ENCODE measurements at regions not wholly inside any gene's neighbourhood (a gene's known extent, or its start where the extent isn't known, plus 50 kb on each side); places are given as distances from the start of the nearest gene placed in this dataset.

DNA sequence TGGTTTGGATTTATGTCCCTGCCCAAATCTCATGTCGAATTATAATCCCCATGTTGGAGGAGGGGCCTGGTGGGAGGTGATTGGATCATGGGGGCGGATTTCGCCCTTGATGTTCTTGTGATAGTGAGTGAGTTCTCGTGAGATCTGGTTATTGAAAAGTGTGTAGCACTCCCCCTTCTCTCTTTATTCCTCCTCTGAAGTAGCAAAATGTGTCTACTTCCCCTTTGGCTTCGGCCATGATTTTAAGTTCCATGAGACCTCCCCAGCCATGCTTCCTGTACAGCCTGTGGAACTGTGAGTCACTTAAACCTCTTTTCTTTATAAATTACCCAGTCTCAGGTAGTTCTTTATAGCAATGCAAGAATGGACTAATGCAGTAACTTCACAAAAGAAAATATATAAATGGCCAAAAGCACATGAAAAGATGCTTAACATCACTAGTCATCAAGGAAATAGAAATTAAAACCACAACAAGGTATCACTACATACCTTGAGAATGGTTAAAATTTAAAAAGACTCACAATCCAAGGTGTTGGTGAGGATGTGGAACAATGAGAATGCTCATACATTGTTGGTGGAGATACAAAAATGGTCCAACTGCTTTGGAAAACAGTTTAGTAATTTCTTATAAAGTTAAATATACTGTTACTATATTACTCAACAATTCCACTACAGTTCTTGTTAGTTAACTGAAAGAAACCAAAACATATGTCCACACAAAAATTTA, 218.7 kb downstream of the SNX10 start:
- no peaks in the 10 kb centered on the region for H3K9me3 ChIP-seq (replicated peaks; ENCODE audit: control insufficient read depth, insufficient read depth, low read length)
- DNase-seq (ENCODE audit: low read depth, low spot score) (no peak), ATAC-seq (no peak), FAIRE-seq (no peak)
- in situ Hi-C loops (cut with MboI) (loop anchor here (25.0 kb wide), 1 partner anchor 248 kb away; no protein-coding TSS in a partner anchor), intact Hi-C loops (cut with micrococcal nuclease; ENCODE audit: unreplicated experiment) (no loop called here)
- H3K27ac ChIP-seq (ENCODE audit: control insufficient read depth, insufficient read depth), result no peak overlapping the region
- ChIA-PET CTCF (no interaction called here), SMC1A (ENCODE audit: uncharacterized antibody, unreplicated experiment) (no interaction called here), RAD21 (ENCODE audit: unreplicated experiment) (no interaction called here), POLR2A (no interaction called here)
- H3K4me3 ChIP-seq, result no peak overlapping the region
- no peaks in the 10 kb centered on the region for H3K36me3 ChIP-seq (ENCODE audit: control insufficient read depth in 2 of 2, insufficient read depth in 2 of 2, low read length in 1 of 2)
- BruUV-seq (replicated peaks), result no TSS peak
- H3K4me2 ChIP-seq (ENCODE audit: control insufficient read depth, insufficient read depth), result no peak overlapping the region
- no peaks in the 10 kb centered on the region for H3K79me2 ChIP-seq (ENCODE audit: control insufficient read depth, insufficient read depth, low read length)
- WGBS (ENCODE audit: insufficient coverage, insufficient replicate concordance, low lambda C conversion rate, missing lambda C conversion rate), result 33% methylated on average over 5 of the region's 5 CpGs
- H2AFZ ChIP-seq (ENCODE audit: control insufficient read depth, low read depth, low read length), result no peak overlapping the region
- H3K27me3 ChIP-seq (replicated peaks in 1 of 2; ENCODE audit: control insufficient read depth in 2 of 2, insufficient read depth in 2 of 2, low read length in 1 of 2), result no peaks in the 10 kb centered on the region; a peak in 2 of 4 replicates
- H3K9ac ChIP-seq (ENCODE audit: control insufficient read depth, insufficient read depth, low read length), result no peak overlapping the region
- no peaks in the 10 kb centered on the region for H4K20me1 ChIP-seq (ENCODE audit: control insufficient read depth, insufficient read depth)
- H3K4me1 ChIP-seq (ENCODE audit: control insufficient read depth, insufficient read depth, low read length), result no peaks in the 10 kb centered on the region
- TF ChIP-seq, protein P1, sequence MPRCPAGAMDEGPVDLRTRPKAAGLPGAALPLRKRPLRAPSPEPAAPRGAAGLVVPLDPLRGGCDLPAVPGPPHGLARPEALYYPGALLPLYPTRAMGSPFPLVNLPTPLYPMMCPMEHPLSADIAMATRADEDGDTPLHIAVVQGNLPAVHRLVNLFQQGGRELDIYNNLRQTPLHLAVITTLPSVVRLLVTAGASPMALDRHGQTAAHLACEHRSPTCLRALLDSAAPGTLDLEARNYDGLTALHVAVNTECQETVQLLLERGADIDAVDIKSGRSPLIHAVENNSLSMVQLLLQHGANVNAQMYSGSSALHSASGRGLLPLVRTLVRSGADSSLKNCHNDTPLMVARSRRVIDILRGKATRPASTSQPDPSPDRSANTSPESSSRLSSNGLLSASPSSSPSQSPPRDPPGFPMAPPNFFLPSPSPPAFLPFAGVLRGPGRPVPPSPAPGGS (IDR thresholded peaks at IDR 0.05; ENCODE audit: borderline replicate concordance, insufficient read depth, low read depth, low read length, poor library complexity, severe bottlenecking), result no peak
- TF ChIP-seq ZNF622 (IDR thresholded peaks at IDR 0.05) (no peak), SP1 (IDR thresholded peaks at IDR 0.05; ENCODE audit: low read depth, low read length) (no peak), KLF5 (IDR thresholded peaks at IDR 0.05; ENCODE audit: partially characterized antibody) (no peak), PAX8 (IDR thresholded peaks at IDR 0.05) (no peak), HDAC6 (IDR thresholded peaks at IDR 0.05; ENCODE audit: unreplicated experiment) (no peak), HDAC2 (IDR thresholded peaks at IDR 0.05) (no peak), ZBED1 (IDR thresholded peaks at IDR 0.05; ENCODE audit: borderline replicate concordance) (no peak), WRNIP1 (IDR thresholded peaks at IDR 0.05; ENCODE audit: borderline replicate concordance, low read depth, low read length) (no peak), HDGF (IDR thresholded peaks at IDR 0.05) (no peak), TCF3 (IDR thresholded peaks at IDR 0.05; ENCODE audit: borderline replicate concordance, insufficient read depth, low read depth, low read length) (no peak), ZNF207 (IDR thresholded peaks at IDR 0.05; ENCODE audit: borderline replicate concordance) (no peak)
- TF ChIP-seq, protein P2, sequence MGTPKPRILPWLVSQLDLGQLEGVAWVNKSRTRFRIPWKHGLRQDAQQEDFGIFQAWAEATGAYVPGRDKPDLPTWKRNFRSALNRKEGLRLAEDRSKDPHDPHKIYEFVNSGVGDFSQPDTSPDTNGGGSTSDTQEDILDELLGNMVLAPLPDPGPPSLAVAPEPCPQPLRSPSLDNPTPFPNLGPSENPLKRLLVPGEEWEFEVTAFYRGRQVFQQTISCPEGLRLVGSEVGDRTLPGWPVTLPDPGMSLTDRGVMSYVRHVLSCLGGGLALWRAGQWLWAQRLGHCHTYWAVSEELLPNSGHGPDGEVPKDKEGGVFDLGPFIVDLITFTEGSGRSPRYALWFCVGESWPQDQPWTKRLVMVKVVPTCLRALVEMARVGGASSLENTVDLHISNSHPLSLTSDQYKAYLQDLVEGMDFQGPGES (IDR thresholded peaks at IDR 0.05), result no peak
- TF ChIP-seq, protein P3, sequence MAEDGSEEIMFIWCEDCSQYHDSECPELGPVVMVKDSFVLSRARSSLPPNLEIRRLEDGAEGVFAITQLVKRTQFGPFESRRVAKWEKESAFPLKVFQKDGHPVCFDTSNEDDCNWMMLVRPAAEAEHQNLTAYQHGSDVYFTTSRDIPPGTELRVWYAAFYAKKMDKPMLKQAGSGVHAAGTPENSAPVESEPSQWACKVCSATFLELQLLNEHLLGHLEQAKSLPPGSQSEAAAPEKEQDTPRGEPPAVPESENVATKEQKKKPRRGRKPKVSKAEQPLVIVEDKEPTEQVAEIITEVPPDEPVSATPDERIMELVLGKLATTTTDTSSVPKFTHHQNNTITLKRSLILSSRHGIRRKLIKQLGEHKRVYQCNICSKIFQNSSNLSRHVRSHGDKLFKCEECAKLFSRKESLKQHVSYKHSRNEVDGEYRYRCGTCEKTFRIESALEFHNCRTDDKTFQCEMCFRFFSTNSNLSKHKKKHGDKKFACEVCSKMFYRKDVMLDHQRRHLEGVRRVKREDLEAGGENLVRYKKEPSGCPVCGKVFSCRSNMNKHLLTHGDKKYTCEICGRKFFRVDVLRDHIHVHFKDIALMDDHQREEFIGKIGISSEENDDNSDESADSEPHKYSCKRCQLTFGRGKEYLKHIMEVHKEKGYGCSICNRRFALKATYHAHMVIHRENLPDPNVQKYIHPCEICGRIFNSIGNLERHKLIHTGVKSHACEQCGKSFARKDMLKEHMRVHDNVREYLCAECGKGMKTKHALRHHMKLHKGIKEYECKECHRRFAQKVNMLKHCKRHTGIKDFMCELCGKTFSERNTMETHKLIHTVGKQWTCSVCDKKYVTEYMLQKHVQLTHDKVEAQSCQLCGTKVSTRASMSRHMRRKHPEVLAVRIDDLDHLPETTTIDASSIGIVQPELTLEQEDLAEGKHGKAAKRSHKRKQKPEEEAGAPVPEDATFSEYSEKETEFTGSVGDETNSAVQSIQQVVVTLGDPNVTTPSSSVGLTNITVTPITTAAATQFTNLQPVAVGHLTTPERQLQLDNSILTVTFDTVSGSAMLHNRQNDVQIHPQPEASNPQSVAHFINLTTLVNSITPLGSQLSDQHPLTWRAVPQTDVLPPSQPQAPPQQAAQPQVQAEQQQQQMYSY (CRISPR knock-in tag; IDR thresholded peaks at IDR 0.05), result no peak

Measured in GM12878 (cell line).